PC-3 (cell line): ENCODE measurements at regions not wholly inside any gene's neighbourhood (a gene's known extent, or its start where the extent isn't known, plus 50 kb on each side); places are given as distances from the start of the nearest gene placed in this dataset.

Experiments used
- ATAC-seq: fragments of 200-7000 bp; cut with Tn5 transposase; 2 replicates; pipeline ENCODE4 v1.9.1; 2020; ENCODE audit warnings: mild to moderate bottlenecking, moderate library complexity
- BruUV-seq: library from RNA; stranded (reverse); fragments of 400-500 nt; replicated peaks from 2 replicates; lab custom pipeline; 2021; lab: Mats Ljungman, UMichigan
- CTCF ChIA-PET: fragments of 300-600 bp; sonication (Branson Sonifier 250); formaldehyde crosslinking; loops from one replicate; lab custom pipeline; 2022; ENCODE audit warnings: antibody characterized with exemption; lab: Charles Lee
- POLR2A ChIA-PET: fragments of 300-600 bp; sonication (Branson Sonifier 250); formaldehyde crosslinking; loops from one replicate; lab custom pipeline; 2022; ENCODE audit warnings: antibody characterized with exemption; ENCODE audit not compliant: unreplicated experiment; lab: Charles Lee
- DNase-seq: peaks from one replicate; pipeline ENCODE4 v3.0.0-alpha.2; 2015
- H2AFZ ChIP-seq: fragments of 300-600 bp; sonication (generic); 2 replicates; pipeline ENCODE4 v1.6.0; 2016; ENCODE audit warnings: antibody characterized with exemption, low read length
- H3F3A ChIP-seq: fragments of 300-600 bp; sonication (generic); one replicate; pipeline ENCODE4 v1.6.0; 2017; ENCODE audit warnings: antibody characterized with exemption, low read length, control low read depth, mild to moderate bottlenecking; ENCODE audit not compliant: unreplicated experiment
- H3K27ac ChIP-seq: fragments of 300-600 bp; sonication (generic); 2 replicates; pipeline ENCODE4 v1.5.1; 2016; ENCODE audit warnings: mild to moderate bottlenecking, low read length
- H3K27me3 ChIP-seq: fragments of 300-600 bp; sonication (generic); 2 replicates; pipeline ENCODE4 v1.6.1; 2016; ENCODE audit warnings: low read length, mixed read lengths
- H3K36me3 ChIP-seq: fragments of 300-600 bp; sonication (generic); 2 replicates; pipeline ENCODE4 v1.6.1; 2016; ENCODE audit warnings: low read depth, mixed run types, low read length, mixed read lengths
- H3K4me1 ChIP-seq: fragments of 300-600 bp; sonication (generic); 2 replicates; pipeline ENCODE4 v1.5.1; 2016; ENCODE audit warnings: low read length; ENCODE audit not compliant: insufficient read depth
- H3K4me2 ChIP-seq: fragments of 300-600 bp; sonication (generic); 2 replicates; pipeline ENCODE4 v1.6.0; 2016; ENCODE audit warnings: low read length
- H3K4me3 ChIP-seq: fragments of 300-600 bp; sonication (generic); 2 replicates; pipeline ENCODE4 v1.5.1; 2016; ENCODE audit warnings: mild to moderate bottlenecking, low read length, mixed read lengths
- H3K79me2 ChIP-seq: fragments of 300-600 bp; sonication (generic); 2 replicates; pipeline ENCODE4 v1.6.1; 2017; ENCODE audit warnings: low read length, mixed read lengths
- H3K9ac ChIP-seq: fragments of 300-600 bp; sonication (generic); 2 replicates; pipeline ENCODE4 v1.6.0; 2016; ENCODE audit warnings: mild to moderate bottlenecking, low read length
- H3K9me2 ChIP-seq: fragments of 300-600 bp; sonication (generic); replicated peaks from 2 replicates; pipeline ENCODE4 v1.6.1; 2016; ENCODE audit warnings: mixed run types, low read length, mixed read lengths
- H3K9me3 ChIP-seq: fragments of 300-600 bp; sonication (generic); 2 replicates; pipeline ENCODE4 v1.6.1; 2016; ENCODE audit warnings: low read length, mixed read lengths
- H4K20me1 ChIP-seq: fragments of 300-600 bp; sonication (generic); 2 replicates; pipeline ENCODE4 v1.6.1; 2016; ENCODE audit warnings: low read length, mixed read lengths
- EZH2 ChIP-seq: fragments of 300-600 bp; sonication (generic); IDR thresholded peaks from one replicate; pipeline ENCODE4 v1.6.1; 2017; ENCODE audit warnings: antibody characterized with exemption, mild to moderate bottlenecking, low read length; ENCODE audit not compliant: unreplicated experiment
- EZH2phosphoT487 ChIP-seq: fragments of 300-600 bp; sonication (generic); IDR thresholded peaks from 2 replicates; pipeline ENCODE4 v1.6.1; 2018; ENCODE audit warnings: mild to moderate bottlenecking, antibody characterized with exemption, low read length, borderline replicate concordance
- intact Hi-C: fragments of 100-400 bp; cut with micrococcal nuclease; formaldehyde crosslinking; loops from 2 replicates; pipeline ENCODE4 v1.9.0; 2023
- TF ChIP-seq, protein P1 (sequence below): fragments of 300-600 bp; sonication (generic); conservative IDR thresholded peaks from 2 replicates; pipeline ENCODE4 v1.5.1; 2017; ENCODE audit warnings: antibody characterized with exemption, low read depth, mild to moderate bottlenecking, low read length

DNA sequence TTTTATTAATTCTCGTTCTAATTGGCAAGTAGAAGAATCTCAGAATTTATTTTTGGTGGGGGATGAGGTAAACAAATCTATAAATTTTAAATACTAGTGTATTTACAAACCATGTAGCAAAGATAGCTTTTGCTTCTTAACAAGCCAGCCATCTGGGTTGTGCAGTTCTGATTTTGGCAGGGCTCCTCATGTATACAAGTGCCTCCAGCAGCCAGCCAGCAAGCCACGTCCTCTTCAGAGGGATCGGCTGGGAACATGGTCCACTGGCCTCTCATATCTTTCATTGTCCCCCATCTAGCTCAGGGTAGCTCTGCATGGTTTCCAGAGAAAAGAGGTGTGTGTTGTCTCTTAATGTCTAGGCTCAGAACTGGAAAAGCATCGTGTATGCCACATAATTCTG lies 659.1 kb downstream of the MRPL39 start:
- BruUV-seq = no TSS peak

DNA sequence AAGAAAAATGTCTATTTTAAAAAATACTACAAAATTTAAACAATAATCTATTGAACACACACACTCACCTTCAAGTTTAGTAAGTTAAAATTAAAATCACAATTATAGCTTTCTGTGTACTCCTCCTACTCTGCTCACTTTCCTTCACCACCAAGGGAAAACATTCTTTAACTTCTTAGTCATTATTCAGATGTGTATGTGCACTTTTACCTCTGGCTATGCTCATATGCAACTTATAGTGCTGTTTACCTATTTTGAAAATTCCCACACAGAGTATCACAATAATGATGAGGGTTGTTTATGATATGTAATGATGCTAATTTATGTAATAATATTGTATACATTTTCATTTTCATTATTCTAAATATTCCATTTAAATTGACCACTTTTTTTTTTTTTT lies 661.4 kb downstream of the MRPL39 start:
- no peaks in the 10 kb centered on the region for H4K20me1 ChIP-seq
- no peak for DNase-seq
- no peaks in the 10 kb centered on the region for H3K79me2 ChIP-seq
- H3K9ac ChIP-seq = no peak overlapping the region
- no TSS peak for BruUV-seq
- no peaks in the 10 kb centered on the region for H3F3A ChIP-seq
- ATAC-seq = no peak
- ChIA-PET POLR2A (no interaction called here), CTCF (no interaction called here)
- H3K27ac ChIP-seq = no peak overlapping the region
- H2AFZ ChIP-seq = no peak overlapping the region
- H3K4me2 ChIP-seq = no peak overlapping the region
- H3K27me3 ChIP-seq = no peaks in the 10 kb centered on the region
- no peak overlapping the region for H3K4me3 ChIP-seq
- intact Hi-C loops = no loop called here
- peaks cover 4% of the 10 kb centered on the region; the same call in 1 of the 2 replicates for H3K4me1 ChIP-seq
- no peaks in the 10 kb centered on the region for H3K9me2 ChIP-seq
- H3K36me3 ChIP-seq = no peaks in the 10 kb centered on the region
- TF ChIP-seq EZH2phosphoT487 (no peak), EZH2 (no peak)
- TF ChIP-seq, protein P1, sequence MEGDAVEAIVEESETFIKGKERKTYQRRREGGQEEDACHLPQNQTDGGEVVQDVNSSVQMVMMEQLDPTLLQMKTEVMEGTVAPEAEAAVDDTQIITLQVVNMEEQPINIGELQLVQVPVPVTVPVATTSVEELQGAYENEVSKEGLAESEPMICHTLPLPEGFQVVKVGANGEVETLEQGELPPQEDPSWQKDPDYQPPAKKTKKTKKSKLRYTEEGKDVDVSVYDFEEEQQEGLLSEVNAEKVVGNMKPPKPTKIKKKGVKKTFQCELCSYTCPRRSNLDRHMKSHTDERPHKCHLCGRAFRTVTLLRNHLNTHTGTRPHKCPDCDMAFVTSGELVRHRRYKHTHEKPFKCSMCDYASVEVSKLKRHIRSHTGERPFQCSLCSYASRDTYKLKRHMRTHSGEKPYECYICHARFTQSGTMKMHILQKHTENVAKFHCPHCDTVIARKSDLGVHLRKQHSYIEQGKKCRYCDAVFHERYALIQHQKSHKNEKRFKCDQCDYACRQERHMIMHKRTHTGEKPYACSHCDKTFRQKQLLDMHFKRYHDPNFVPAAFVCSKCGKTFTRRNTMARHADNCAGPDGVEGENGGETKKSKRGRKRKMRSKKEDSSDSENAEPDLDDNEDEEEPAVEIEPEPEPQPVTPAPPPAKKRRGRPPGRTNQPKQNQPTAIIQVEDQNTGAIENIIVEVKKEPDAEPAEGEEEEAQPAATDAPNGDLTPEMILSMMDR = no peak
- H3K9me3 ChIP-seq = no peaks in the 10 kb centered on the region

More for the DNA sequence above, 659.1 kb downstream of the MRPL39 start:
- no peaks in the 10 kb centered on the region for H3K79me2 ChIP-seq
- no peak for TF ChIP-seq EZH2phosphoT487
- TF ChIP-seq, protein P1 = no peak
- no peaks in the 10 kb centered on the region for H3K36me3 ChIP-seq
- H3K9me2 ChIP-seq = no peaks in the 10 kb centered on the region
- no peak overlapping the region for H3K4me3 ChIP-seq
- CTCF ChIA-PET = no interaction called here
- POLR2A ChIA-PET = interaction anchor here (0.6 kb wide), 1 partner anchor 37 kb away, joined by 3 read pairs; no protein-coding TSS in a partner anchor
- DNase-seq = no peak
- no peak overlapping the region for H3K27ac ChIP-seq
- no peaks in the 10 kb centered on the region for H4K20me1 ChIP-seq
- intact Hi-C loops = no loop called here
- no peak overlapping the region for H3K4me2 ChIP-seq
- no peak overlapping the region for H3K9ac ChIP-seq
- H3F3A ChIP-seq = no peaks in the 10 kb centered on the region
- no peaks in the 10 kb centered on the region for H3K4me1 ChIP-seq
- no peaks in the 10 kb centered on the region for H3K27me3 ChIP-seq
- H2AFZ ChIP-seq = no peak overlapping the region
- ATAC-seq = no peak
- no peaks in the 10 kb centered on the region for H3K9me3 ChIP-seq

DNA sequence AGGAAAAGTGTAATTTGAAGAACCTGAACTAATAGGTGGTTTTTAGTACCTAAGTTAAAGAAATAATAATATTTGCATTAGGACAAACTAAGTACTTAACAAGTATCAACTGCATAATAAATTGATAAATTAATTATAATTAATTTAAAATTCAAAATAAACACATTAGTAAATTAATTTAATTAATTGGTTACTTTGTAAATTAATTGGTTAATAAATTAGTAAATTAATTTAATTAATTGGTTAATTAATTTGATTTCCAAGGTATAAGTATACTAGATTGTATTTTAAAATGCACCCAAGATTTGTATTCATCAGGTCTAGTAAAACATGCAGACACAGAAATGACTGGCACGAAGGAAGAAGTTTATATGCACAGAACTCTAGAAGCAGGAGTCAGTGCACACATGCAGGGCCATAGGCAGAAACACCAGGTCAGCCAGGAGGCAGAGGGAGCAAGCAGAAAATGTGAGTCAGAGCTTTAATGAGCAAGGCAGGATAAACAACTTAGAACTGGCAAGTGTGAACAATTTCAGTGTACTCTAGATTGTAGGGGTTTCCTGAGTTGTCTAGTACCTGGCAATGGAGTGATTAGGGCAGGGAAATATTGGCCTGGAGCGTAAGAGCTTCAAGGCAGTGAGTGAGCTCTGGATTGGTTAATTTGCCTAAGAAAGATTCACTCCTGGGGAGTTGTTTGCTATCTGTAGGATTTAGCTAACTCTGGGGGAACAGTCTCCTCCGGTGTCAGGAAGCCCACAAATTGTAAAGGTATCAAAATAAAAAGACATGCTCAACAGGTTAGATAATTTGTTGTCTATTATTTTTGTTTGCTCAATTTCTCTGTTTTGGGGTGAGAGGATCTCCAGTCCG lies 665.7 kb downstream of the MRPL39 start:
- Histone ChIP-seq H4K20me1 (no peaks in the 10 kb centered on the region), H2AFZ (0 out of 2 replicates have a peak overlapping the region, but pooled peaks have one; percentile 13), H3K79me2 (no peaks in the 10 kb centered on the region), H3K4me3 (no peak overlapping the region), H3K27ac (no peak overlapping the region), H3K36me3 (no peaks in the 10 kb centered on the region), H3K27me3 (no peaks in the 10 kb centered on the region), H3K9me3 (no peaks in the 10 kb centered on the region), H3K9me2 (no peaks in the 10 kb centered on the region), H3F3A (no peaks in the 10 kb centered on the region), H3K4me2 (no peak overlapping the region), H3K4me1 (peaks cover 4% of the 10 kb centered on the region; the same call in 1 of the 2 replicates), H3K9ac (no peak overlapping the region)
- ChIA-PET CTCF (no interaction called here), POLR2A (no interaction called here)
- intact Hi-C loops = no loop called here
- DNase-seq (peak; percentile 44), ATAC-seq (peak; percentile 95)
- BruUV-seq = no TSS peak
- TF ChIP-seq, protein P1 = no peak
- no peak for TF ChIP-seq EZH2phosphoT487
- no peak for TF ChIP-seq EZH2
